ENCODE measurements at regions not wholly inside any gene's neighbourhood (a gene's known extent, or its start where the extent isn't known, plus 50 kb on each side); places are given as distances from the start of the nearest gene placed in this dataset.

GRCh38 chr3:72516361-72516760 lies 331.9 kb downstream of the SHQ1 start:
- WGBS, 2 donors (ENCODE audit: extremely low coverage in 2 of 2, insufficient read length in 2 of 2, insufficient replicate concordance in 1 of 2): no CpG with 5 or more reads among the region's 2 CpGs
- Histone ChIP-seq H3K14ac (ENCODE audit: low read length) (no peak overlapping the region), H3K9me3 (replicated peaks in 1 of 2; ENCODE audit: control insufficient read depth in 2 of 2, insufficient read depth in 1 of 2, low read depth in 1 of 2, low read length in 2 of 2) (no peaks in the 10 kb centered on the region), H3K27ac (replicated peaks; ENCODE audit: low read length) (no peak overlapping the region), H3K36me3 (replicated peaks in 1 of 2; ENCODE audit: control insufficient read depth in 2 of 2, insufficient read depth in 2 of 2, low read length in 2 of 2) (no peaks in the 10 kb centered on the region), H3K27me3 (ENCODE audit: control insufficient read depth in 3 of 3, insufficient read depth in 3 of 3, low read depth in 1 of 3, low read length in 3 of 3) (peaks cover 0 to 19% (median 0%) of the 10 kb centered on the region in 3 experiments), H3K4ac (ENCODE audit: low read length) (no peak overlapping the region), H2BK15ac (ENCODE audit: low read length) (no peak overlapping the region), H3K79me1 (ENCODE audit: low read depth, low read length) (no peaks in the 10 kb centered on the region), H2BK12ac (ENCODE audit: low read length) (no peak overlapping the region), H3K4me1 (ENCODE audit: control insufficient read depth in 2 of 2, insufficient read depth in 1 of 2, low read depth in 1 of 2, low read length in 2 of 2) (no peaks in the 10 kb centered on the region), H3K23ac (ENCODE audit: low read depth, low read length, poor library complexity) (no peak overlapping the region), H3K18ac (ENCODE audit: low read length) (no peak overlapping the region), H2AK5ac (ENCODE audit: low read depth, low read length) (no peak overlapping the region), H3K4me3 (ENCODE audit: low read length in 2 of 2) (no peak overlapping the region), H4K91ac (ENCODE audit: low read depth, low read length, poor library complexity) (no peak overlapping the region), H2BK5ac (ENCODE audit: low read length) (no peak overlapping the region), H3K4me2 (ENCODE audit: insufficient read depth, low read length, poor library complexity, severe bottlenecking) (no peak overlapping the region), H3K9ac (ENCODE audit: low read depth, low read length, poor library complexity) (no peak overlapping the region), H2BK120ac (ENCODE audit: low read depth, low read length) (no peak overlapping the region), H4K8ac (ENCODE audit: low read depth, low read length) (no peak overlapping the region), H2AFZ (ENCODE audit: low read length) (no peak overlapping the region)
- DNase-seq (ENCODE audit: low spot score): no peak

- no peak overlapping the region for H2BK5ac ChIP-seq (ENCODE audit: low read length)
- H2BK12ac ChIP-seq (ENCODE audit: low read length): no peak overlapping the region
- H2AK5ac ChIP-seq (ENCODE audit: low read depth, low read length): no peak overlapping the region
- no peak overlapping the region for H3K27ac ChIP-seq (replicated peaks; ENCODE audit: low read length)
- no peak overlapping the region for H2AFZ ChIP-seq (ENCODE audit: low read length)
- no peak overlapping the region for H3K4me2 ChIP-seq (ENCODE audit: insufficient read depth, low read length, poor library complexity, severe bottlenecking)
- H3K79me1 ChIP-seq (ENCODE audit: low read depth, low read length): no peaks in the 10 kb centered on the region
- no peak overlapping the region for H3K4ac ChIP-seq (ENCODE audit: low read length)
- H3K4me1 ChIP-seq (ENCODE audit: control insufficient read depth in 2 of 2, insufficient read depth in 1 of 2, low read depth in 1 of 2, low read length in 2 of 2): no peaks in the 10 kb centered on the region
- H3K4me3 ChIP-seq (ENCODE audit: low read length in 2 of 2): no peak overlapping the region
- peaks cover 0 to 17% (median 0%) of the 10 kb centered on the region in 3 experiments for H3K27me3 ChIP-seq (ENCODE audit: control insufficient read depth in 3 of 3, insufficient read depth in 3 of 3, low read depth in 1 of 3, low read length in 3 of 3)
- no peak overlapping the region for H3K18ac ChIP-seq (ENCODE audit: low read length)
- no peaks in the 10 kb centered on the region for H3K9me3 ChIP-seq (replicated peaks in 1 of 2; ENCODE audit: control insufficient read depth in 2 of 2, insufficient read depth in 1 of 2, low read depth in 1 of 2, low read length in 2 of 2)
- WGBS, 2 donors (ENCODE audit: extremely low coverage in 2 of 2, insufficient read length in 2 of 2, insufficient replicate concordance in 1 of 2): no CpG with 5 or more reads among the region's 3 CpGs
- no peaks in the 10 kb centered on the region for H3K36me3 ChIP-seq (replicated peaks in 1 of 2; ENCODE audit: control insufficient read depth in 2 of 2, insufficient read depth in 2 of 2, low read length in 2 of 2)
- no peak overlapping the region for H4K8ac ChIP-seq (ENCODE audit: low read depth, low read length)
- no peak overlapping the region for H4K91ac ChIP-seq (ENCODE audit: low read depth, low read length, poor library complexity)
- H3K14ac ChIP-seq (ENCODE audit: low read length): no peak overlapping the region
- H3K9ac ChIP-seq (ENCODE audit: low read depth, low read length, poor library complexity): no peak overlapping the region
- no peak overlapping the region for H2BK120ac ChIP-seq (ENCODE audit: low read depth, low read length)
- H3K23ac ChIP-seq (ENCODE audit: low read depth, low read length, poor library complexity): no peak overlapping the region
- no peak overlapping the region for H2BK15ac ChIP-seq (ENCODE audit: low read length)
- DNase-seq (ENCODE audit: low spot score): no peak
These were observed 332.3 kb downstream of the SHQ1 start for GRCh38 chr3:72515941-72516340.

- Histone ChIP-seq H3K27ac (replicated peaks; ENCODE audit: low read length) (no peak overlapping the region), H2AFZ (ENCODE audit: low read length) (no peak overlapping the region), H3K4me2 (ENCODE audit: insufficient read depth, low read length, poor library complexity, severe bottlenecking) (no peak overlapping the region), H2BK12ac (ENCODE audit: low read length) (no peak overlapping the region), H3K36me3 (replicated peaks in 1 of 2; ENCODE audit: control insufficient read depth in 2 of 2, insufficient read depth in 2 of 2, low read length in 2 of 2) (no peaks in the 10 kb centered on the region), H2BK120ac (ENCODE audit: low read depth, low read length) (no peak overlapping the region), H4K8ac (ENCODE audit: low read depth, low read length) (no peak overlapping the region), H3K9ac (ENCODE audit: low read depth, low read length, poor library complexity) (no peak overlapping the region), H3K27me3 (ENCODE audit: control insufficient read depth in 3 of 3, insufficient read depth in 3 of 3, low read depth in 1 of 3, low read length in 3 of 3) (peaks cover 0 to 12% (median 0%) of the 10 kb centered on the region in 3 experiments), H3K4me3 (ENCODE audit: low read length in 2 of 2) (no peak overlapping the region), H3K79me1 (ENCODE audit: low read depth, low read length) (no peaks in the 10 kb centered on the region), H2BK15ac (ENCODE audit: low read length) (no peak overlapping the region), H3K4ac (ENCODE audit: low read length) (no peak overlapping the region), H3K4me1 (ENCODE audit: control insufficient read depth in 2 of 2, insufficient read depth in 1 of 2, low read depth in 1 of 2, low read length in 2 of 2) (no peaks in the 10 kb centered on the region), H2AK5ac (ENCODE audit: low read depth, low read length) (no peak overlapping the region), H3K14ac (ENCODE audit: low read length) (no peak overlapping the region), H3K9me3 (replicated peaks in 1 of 2; ENCODE audit: control insufficient read depth in 2 of 2, insufficient read depth in 1 of 2, low read depth in 1 of 2, low read length in 2 of 2) (no peaks in the 10 kb centered on the region), H4K91ac (ENCODE audit: low read depth, low read length, poor library complexity) (no peak overlapping the region), H2BK5ac (ENCODE audit: low read length) (no peak overlapping the region), H3K18ac (ENCODE audit: low read length) (no peak overlapping the region), H3K23ac (ENCODE audit: low read depth, low read length, poor library complexity) (no peak overlapping the region)
- DNase-seq (ENCODE audit: low spot score): no peak
- WGBS, 2 donors (ENCODE audit: extremely low coverage in 2 of 2, insufficient read length in 2 of 2, insufficient replicate concordance in 1 of 2): no CpG with 5 or more reads among the region's 3 CpGs
These were observed 333.0 kb downstream of the SHQ1 start for GRCh38 chr3:72515281-72515680.

- Histone ChIP-seq H3K23ac (ENCODE audit: low read depth, low read length, poor library complexity) (no peak overlapping the region), H3K4me3 (ENCODE audit: low read length in 2 of 2) (no peak overlapping the region), H3K4ac (ENCODE audit: low read length) (no peak overlapping the region), H2BK5ac (ENCODE audit: low read length) (no peak overlapping the region), H2AFZ (ENCODE audit: low read length) (no peak overlapping the region), H3K18ac (ENCODE audit: low read length) (no peak overlapping the region), H4K8ac (ENCODE audit: low read depth, low read length) (no peak overlapping the region), H2BK15ac (ENCODE audit: low read length) (no peak overlapping the region), H2AK5ac (ENCODE audit: low read depth, low read length) (no peak overlapping the region), H4K91ac (ENCODE audit: low read depth, low read length, poor library complexity) (no peak overlapping the region), H3K4me1 (ENCODE audit: control insufficient read depth in 2 of 2, insufficient read depth in 1 of 2, low read depth in 1 of 2, low read length in 2 of 2) (peaks cover 0 to under 1% of the 10 kb centered on the region in 2 donors), H3K79me1 (ENCODE audit: low read depth, low read length) (no peaks in the 10 kb centered on the region), H3K4me2 (ENCODE audit: insufficient read depth, low read length, poor library complexity, severe bottlenecking) (no peak overlapping the region), H2BK12ac (ENCODE audit: low read length) (no peak overlapping the region), H3K27me3 (ENCODE audit: control insufficient read depth in 3 of 3, insufficient read depth in 3 of 3, low read depth in 1 of 3, low read length in 3 of 3) (peaks cover 0 to 13% (median 0%) of the 10 kb centered on the region in 3 experiments), H3K27ac (replicated peaks; ENCODE audit: low read length) (no peak overlapping the region), H3K9ac (ENCODE audit: low read depth, low read length, poor library complexity) (no peak overlapping the region), H3K36me3 (replicated peaks in 1 of 2; ENCODE audit: control insufficient read depth in 2 of 2, insufficient read depth in 2 of 2, low read length in 2 of 2) (no peaks in the 10 kb centered on the region), H3K14ac (ENCODE audit: low read length) (no peak overlapping the region), H3K9me3 (replicated peaks in 1 of 2; ENCODE audit: control insufficient read depth in 2 of 2, insufficient read depth in 1 of 2, low read depth in 1 of 2, low read length in 2 of 2) (no peaks in the 10 kb centered on the region), H2BK120ac (ENCODE audit: low read depth, low read length) (no peak overlapping the region)
- no peak for DNase-seq (ENCODE audit: low spot score)
- WGBS, 2 donors (ENCODE audit: extremely low coverage in 2 of 2, insufficient read length in 2 of 2, insufficient replicate concordance in 1 of 2): no CpG with 5 or more reads among the region's 3 CpGs
These were observed 338.0 kb downstream of the SHQ1 start for GRCh38 chr3:72510247-72510646.

Data from neuronal stem cell (in vitro differentiated cells).